Brain microvascular endothelial cell (primary cell): ENCODE measurements at regions not wholly inside any gene's neighbourhood (a gene's known extent, or its start where the extent isn't known, plus 50 kb on each side); places are given as distances from the start of the nearest gene placed in this dataset.

ENCODE experiments used
- DNase-seq: peaks from one replicate; pipeline ENCODE4 v3.0.0-alpha.2; 2020
- H3K27ac ChIP-seq: fragments of 250-450 bp; sonication (Bioruptor Pico); 2 replicates; pipeline ENCODE4 v1.5.1; 2020; ENCODE audit warnings: mild to moderate bottlenecking, moderate library complexity
- H3K27me3 ChIP-seq: fragments of 250-450 bp; sonication (Bioruptor Pico); replicated peaks from 2 replicates; pipeline ENCODE4 v1.5.1; 2020; ENCODE audit warnings: mild to moderate bottlenecking
- H3K36me3 ChIP-seq: fragments of 250-450 bp; sonication (Bioruptor Pico); replicated peaks from 2 replicates; pipeline ENCODE4 v1.5.1; 2020; ENCODE audit warnings: mild to moderate bottlenecking
- H3K4me3 ChIP-seq: 2 replicates; pipeline ENCODE4 v1.5.1; 2011; ENCODE audit warnings: low read depth, mild to moderate bottlenecking, control low read depth, low read length, moderate library complexity
- in situ Hi-C: cut with HindIII; loops from 2 replicates; pipeline ENCODE4 v1.10.0; 2017; ENCODE audit warnings: low sequenced_read_pairs, low pct_ligation_motif_present
- TF ChIP-seq, protein P1 (sequence below): IDR thresholded peaks from 2 replicates; pipeline ENCODE4 v1.5.1; 2011; ENCODE audit warnings: low read depth, mild to moderate bottlenecking, moderate library complexity, low read length, control low read depth, inconsistent platforms; ENCODE audit errors: missing control alignments

DNA sequence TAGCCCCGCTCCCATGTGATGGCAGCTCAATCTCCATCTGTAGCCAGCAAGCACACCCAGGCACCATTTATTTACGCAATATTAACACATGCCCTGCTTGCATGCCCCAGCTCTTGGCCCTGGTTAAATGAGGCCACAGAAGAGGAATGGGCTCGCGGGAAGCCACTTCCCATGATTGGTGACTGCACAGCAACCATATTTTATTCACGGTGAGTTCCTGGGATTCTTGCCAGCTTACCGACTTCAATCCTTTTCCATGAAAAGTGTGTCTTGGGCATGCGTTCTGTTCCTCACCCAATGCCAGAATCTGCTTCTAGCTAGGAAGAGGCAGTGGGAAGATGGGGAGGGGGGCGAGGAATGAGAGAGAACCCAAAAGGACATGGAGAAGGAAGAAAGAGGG lies 54.7 kb downstream of the PITPNM2 start:
- no peak overlapping the region for H3K27ac ChIP-seq
- H3K27me3 ChIP-seq: no peaks in the 10 kb centered on the region
- in situ Hi-C loops: no loop called here
- TF ChIP-seq, protein P1, sequence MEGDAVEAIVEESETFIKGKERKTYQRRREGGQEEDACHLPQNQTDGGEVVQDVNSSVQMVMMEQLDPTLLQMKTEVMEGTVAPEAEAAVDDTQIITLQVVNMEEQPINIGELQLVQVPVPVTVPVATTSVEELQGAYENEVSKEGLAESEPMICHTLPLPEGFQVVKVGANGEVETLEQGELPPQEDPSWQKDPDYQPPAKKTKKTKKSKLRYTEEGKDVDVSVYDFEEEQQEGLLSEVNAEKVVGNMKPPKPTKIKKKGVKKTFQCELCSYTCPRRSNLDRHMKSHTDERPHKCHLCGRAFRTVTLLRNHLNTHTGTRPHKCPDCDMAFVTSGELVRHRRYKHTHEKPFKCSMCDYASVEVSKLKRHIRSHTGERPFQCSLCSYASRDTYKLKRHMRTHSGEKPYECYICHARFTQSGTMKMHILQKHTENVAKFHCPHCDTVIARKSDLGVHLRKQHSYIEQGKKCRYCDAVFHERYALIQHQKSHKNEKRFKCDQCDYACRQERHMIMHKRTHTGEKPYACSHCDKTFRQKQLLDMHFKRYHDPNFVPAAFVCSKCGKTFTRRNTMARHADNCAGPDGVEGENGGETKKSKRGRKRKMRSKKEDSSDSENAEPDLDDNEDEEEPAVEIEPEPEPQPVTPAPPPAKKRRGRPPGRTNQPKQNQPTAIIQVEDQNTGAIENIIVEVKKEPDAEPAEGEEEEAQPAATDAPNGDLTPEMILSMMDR: no peak
- H3K36me3 ChIP-seq: no peaks in the 10 kb centered on the region
- no peak overlapping the region for H3K4me3 ChIP-seq
- no peak for DNase-seq

DNA sequence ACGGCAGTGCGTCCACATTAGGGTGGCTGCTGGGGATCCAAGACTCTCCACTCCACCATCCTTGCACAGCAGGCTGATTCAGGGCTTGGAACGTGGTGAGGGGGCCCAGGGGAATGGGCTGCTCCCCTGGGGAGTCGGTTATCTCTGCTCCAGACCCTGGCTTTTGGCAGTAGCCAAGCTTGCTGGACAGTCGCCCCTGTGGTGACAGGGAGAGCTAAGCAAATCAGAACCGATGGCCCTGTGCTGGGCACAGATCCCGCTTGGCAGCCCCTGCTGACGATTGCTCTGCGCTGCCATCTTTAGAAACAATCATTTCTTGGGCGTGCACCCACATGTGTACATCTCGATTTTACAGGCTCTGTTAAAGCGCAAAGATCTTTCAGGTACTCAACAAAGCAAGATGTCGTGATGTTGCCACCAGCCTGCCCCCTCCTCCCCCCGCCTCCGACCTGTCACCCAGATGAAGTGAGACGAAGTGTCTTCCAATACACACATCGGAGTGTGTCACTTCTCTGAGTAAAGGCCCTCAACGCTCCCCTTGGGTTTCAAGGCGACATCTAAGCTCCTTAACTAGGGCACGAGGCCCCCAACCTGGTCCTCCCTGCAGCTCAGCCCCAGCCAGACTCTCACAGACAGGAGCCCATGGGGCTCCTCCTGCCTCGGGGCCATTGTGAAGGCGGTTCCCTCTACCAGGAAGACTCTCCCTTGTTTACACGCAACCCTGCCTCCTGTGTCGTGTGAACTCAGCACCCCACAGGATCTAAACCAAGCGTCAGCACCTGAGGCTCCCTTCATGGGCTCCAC lies 55.6 kb downstream of the PITPNM2 start:
- in situ Hi-C loops: no loop called here
- no peak overlapping the region for H3K4me3 ChIP-seq
- H3K27ac ChIP-seq: no peak overlapping the region
- H3K36me3 ChIP-seq: no peaks in the 10 kb centered on the region
- TF ChIP-seq, protein P1: no peak
- H3K27me3 ChIP-seq: no peaks in the 10 kb centered on the region
- DNase-seq: no peak

DNA sequence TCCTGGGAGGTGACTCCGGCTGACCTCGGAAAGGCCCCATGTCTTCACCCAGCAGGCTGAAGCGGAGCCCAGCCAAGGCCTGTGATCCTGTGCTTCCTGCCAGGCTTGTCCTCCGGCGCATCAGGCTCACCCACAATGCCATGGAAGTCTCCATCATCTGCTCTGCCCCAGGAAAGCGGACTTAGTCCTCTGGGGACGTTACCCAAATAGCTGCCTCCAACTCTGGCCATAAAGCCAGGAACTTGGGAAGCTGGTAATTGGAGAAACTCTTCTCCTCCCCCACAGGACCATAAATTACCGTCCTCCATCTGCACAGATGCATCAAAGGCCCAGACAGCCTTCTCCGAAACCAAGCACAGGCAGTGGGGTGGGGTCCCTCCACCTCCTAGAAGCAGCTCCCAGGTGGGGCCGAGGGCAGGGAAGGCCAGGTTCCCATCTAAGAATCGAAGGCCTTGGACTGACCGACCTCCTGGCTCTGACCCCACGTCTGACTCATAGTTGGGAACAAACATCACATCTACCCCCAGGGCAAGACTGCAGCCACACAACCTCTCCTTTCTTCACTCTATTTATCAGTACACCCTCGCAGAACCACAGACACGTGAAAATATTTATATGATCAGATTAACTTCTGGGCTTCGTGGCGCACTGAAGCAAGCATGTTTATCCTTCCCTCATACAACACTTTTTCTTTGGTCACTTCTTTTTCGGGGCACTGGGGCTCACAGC lies 56.4 kb downstream of the PITPNM2 start:
- Histone ChIP-seq H3K4me3 (no peak overlapping the region), H3K27ac (no peak overlapping the region), H3K27me3 (no peaks in the 10 kb centered on the region), H3K36me3 (no peaks in the 10 kb centered on the region)
- DNase-seq: peak; percentile 30
- in situ Hi-C loops: no loop called here
- TF ChIP-seq, protein P1: no peak

DNA sequence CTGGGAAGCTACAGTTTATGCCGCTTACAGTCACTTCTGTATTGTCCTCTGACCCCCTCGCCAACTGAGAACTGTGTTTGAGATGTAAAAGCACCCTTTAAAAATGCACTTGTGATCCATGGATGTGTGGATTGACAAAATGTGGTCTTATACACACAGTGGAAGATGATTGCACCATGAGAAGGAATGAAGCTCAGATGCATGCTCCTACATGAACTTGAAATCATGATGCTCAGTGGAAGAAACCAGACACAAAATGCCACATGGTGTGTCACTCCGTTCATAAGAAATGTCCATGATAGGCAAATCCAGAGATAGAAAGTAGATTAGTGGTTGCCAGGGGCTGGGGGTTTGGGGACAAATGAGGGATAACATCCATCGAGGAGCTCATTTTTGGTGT lies 58.0 kb downstream of the PITPNM2 start:
- in situ Hi-C loops: no loop called here
- no peaks in the 10 kb centered on the region for H3K36me3 ChIP-seq
- H3K27me3 ChIP-seq: no peaks in the 10 kb centered on the region
- TF ChIP-seq, protein P1: no peak
- H3K27ac ChIP-seq: no peak overlapping the region
- no peak for DNase-seq
- no peak overlapping the region for H3K4me3 ChIP-seq

DNA sequence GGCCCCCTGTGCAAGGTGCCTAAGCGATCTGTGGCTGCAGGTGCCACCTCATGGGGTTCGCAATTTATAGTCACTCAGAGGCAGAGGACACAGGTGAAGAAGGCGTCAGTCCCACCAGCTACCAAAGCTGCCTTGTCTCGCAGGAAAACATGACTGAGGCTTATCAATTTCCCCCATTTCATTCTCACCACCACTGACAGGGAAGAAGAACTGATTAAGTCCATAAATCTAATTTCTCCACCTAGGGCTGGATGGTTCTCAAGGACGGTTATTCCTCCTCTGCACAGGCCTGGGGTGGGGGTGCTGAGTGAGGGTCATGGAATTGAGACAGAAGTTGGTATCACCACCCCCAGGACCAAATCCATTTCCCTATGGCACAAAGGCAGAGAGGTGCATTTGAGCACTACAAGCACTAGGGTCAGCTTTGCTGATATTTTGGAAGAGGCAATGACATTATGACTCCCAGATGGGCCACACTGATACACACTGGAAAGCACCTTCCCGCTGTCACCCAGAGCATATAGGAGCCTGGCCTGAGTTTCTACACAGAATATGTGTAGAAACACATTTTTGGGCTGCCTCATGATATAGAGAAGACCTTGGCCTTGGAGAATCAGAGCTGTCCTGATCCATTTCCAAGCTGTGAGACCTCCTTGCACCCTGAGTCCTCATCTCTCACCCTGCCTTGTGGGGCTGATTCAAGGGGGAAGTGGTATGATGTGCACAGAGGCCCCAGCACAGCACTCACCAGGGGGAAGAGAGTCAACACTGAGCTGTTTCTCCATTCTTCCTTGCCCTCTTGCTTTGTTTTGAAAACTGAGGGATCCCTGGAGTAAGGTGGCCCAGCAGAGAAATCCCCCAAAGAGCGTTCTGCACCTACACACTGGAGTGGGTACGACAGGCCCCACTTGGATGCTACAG lies 59.4 kb downstream of the PITPNM2 start:
- Histone ChIP-seq H3K27me3 (no peaks in the 10 kb centered on the region), H3K36me3 (no peaks in the 10 kb centered on the region), H3K4me3 (no peak overlapping the region), H3K27ac (no peak overlapping the region)
- in situ Hi-C loops: no loop called here
- TF ChIP-seq, protein P1: no peak
- no peak for DNase-seq
